LNCAP (cell line): ENCODE measurements at regions not wholly inside any gene's neighbourhood (a gene's known extent, or its start where the extent isn't known, plus 50 kb on each side); places are given as distances from the start of the nearest gene placed in this dataset.

Experiments used
- TF ChIP-seq, protein P1 (sequence below): fragments of 450-650 bp; IDR thresholded peaks from 2 replicates; pipeline ENCODE4 v1.5.1; 2017; ENCODE audit warnings: mild to moderate bottlenecking

DNA sequence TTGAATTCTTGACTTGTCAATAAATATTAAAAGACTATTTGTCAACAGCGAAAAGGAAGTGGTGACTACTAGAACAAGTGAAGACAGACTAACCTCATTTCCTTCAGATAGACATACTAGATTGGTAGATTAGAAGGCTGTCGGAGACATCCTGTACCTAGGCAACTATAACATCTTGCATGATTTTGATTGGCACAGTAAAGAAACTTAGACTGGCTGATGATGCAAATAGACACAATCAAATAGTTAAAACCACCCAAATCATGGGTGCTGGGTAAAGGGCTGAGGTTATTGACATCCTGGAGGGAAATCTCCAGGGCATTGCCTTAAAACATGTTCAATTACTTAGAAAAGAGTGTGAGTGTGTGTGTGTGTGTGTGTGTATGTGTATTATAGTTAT is 85.9 kb upstream of the EDEM3 start:
- TF ChIP-seq, protein P1, sequence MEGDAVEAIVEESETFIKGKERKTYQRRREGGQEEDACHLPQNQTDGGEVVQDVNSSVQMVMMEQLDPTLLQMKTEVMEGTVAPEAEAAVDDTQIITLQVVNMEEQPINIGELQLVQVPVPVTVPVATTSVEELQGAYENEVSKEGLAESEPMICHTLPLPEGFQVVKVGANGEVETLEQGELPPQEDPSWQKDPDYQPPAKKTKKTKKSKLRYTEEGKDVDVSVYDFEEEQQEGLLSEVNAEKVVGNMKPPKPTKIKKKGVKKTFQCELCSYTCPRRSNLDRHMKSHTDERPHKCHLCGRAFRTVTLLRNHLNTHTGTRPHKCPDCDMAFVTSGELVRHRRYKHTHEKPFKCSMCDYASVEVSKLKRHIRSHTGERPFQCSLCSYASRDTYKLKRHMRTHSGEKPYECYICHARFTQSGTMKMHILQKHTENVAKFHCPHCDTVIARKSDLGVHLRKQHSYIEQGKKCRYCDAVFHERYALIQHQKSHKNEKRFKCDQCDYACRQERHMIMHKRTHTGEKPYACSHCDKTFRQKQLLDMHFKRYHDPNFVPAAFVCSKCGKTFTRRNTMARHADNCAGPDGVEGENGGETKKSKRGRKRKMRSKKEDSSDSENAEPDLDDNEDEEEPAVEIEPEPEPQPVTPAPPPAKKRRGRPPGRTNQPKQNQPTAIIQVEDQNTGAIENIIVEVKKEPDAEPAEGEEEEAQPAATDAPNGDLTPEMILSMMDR: no peak

DNA sequence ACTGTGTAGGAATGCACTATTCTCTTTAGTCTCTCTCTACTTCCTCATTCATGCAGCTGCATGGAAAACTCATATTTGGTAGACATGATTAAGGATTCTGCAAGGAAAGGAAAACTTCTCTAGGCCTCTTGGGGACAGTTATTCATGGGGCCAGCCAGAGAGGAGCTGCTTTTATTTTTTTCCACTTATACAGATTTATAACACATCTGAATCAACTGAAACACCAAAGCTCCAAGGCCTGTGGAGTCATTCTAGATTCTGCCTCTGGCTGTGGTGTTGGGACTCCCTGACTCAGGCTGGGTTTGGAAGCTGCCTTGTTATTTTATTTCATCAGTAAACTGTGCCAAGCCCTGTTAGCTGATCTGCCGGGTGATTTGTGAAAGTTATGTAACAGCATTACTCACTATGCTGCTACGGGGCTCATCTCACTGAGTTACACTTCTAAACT is 83.9 kb upstream of the EDEM3 start:
- TF ChIP-seq, protein P1: no peak

DNA sequence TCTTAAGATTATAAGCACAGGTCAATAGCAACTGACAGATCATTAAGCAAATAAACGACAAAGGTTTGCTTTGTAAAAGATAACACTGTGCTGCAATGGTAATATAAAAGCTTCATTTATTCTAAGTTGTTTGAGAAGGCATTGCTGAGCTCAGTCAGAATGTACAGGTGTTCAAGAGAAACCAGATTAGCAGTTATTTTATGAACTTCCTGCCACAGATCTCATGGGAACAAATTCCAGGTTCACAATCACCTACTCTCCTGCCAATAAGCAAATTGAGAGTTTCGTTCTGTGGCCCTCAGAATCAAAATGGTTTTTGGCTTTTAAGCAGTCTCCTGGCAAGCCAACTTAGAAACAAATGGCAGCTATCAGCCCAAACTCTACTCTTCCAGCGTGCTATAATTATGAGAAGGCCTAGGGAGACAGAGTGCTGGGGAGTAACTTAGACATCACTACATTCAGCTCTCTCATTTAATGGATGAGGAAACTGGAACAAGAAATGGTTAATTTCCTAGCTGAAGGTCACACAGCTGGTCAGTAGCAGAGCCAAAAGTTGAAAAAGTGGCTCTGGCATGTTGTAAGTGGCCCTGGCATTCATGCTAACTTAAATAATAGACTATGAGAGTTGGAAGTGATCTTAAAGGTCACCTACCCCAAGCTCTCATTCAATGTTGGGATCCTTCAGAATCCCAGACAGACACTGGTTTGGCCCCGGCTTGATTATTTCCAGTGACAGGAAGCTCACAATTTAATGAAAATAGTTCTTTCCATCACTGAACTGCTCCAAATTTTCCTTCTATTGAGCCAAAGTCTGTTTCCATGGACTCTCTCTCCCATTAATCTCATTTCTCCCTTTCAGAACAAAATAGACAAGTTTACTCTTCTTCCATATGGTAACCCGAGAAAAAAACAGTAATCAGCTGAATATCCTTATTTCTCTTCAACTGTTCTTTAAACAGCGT is 82.6 kb upstream of the EDEM3 start:
- TF ChIP-seq, protein P1: no peak

- TF ChIP-seq, protein P1: no peak
Observed at GRCh38 chr1:184836141-184836540, 81.5 kb upstream of the EDEM3 start.

- TF ChIP-seq, protein P1: no peak
Observed at GRCh38 chr1:184832517-184832916, 77.9 kb upstream of the EDEM3 start.

GRCh38 chr1:184828369-184828717 is 73.7 kb upstream of the EDEM3 start:
- TF ChIP-seq, protein P1: no peak

DNA sequence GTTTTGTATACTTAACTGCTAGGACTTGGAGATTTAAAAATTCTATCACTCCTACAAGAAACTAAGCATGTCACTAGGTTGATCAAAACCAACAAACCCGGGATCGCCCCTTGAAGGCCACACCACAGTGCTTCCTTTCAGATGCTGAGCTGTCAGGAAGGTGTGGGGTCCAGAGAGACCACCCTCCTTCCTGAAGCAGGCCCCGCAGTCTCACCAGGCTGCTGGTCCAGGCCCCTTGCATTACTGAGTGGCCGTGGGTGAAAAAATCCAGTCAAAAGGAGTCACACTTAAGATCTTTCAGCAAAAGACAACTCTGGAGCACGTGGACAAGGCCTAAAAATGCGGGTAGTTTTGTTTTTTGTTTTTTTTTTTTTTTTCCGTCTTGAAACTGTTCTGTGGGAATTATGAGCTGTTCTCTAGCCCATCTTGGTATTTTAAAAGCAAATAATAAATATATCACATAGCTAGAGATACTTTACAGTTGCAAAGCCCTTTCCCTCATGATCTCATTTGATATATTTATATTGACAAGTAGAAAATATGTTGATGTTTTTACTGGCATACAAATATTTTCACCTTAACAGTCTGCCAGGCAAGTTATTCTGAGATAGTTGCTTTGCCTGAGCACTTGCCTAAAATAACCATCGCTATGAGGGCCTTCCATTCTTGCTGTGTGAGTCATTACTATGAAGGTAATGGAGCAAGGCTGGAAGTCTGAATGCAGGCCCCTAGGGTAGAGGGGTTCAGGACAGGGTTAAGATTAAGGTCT is 73.1 kb upstream of the EDEM3 start:
- TF ChIP-seq, protein P1: no peak
